22Rv1 (cell line): ENCODE measurements at regions not wholly inside any gene's neighbourhood (a gene's known extent, or its start where the extent isn't known, plus 50 kb on each side); places are given as distances from the start of the nearest gene placed in this dataset.

ENCODE experiments used
- H3K27ac ChIP-seq: fragments of 450-650 bp; 2 replicates; pipeline ENCODE4 v1.5.1; 2017
- ZFX ChIP-seq: fragments of 450-650 bp; IDR thresholded peaks from 2 replicates; pipeline ENCODE4 v1.6.1; 2017; ENCODE audit warnings: antibody characterized with exemption, borderline replicate concordance
- TF ChIP-seq, protein P1 (sequence below): fragments of 450-650 bp; IDR thresholded peaks from 2 replicates; pipeline ENCODE4 v1.5.1; 2017; ENCODE audit warnings: mild to moderate bottlenecking

GRCh38 chr6:44062771-44063560, 64.3 kb downstream of the MRPL14 start:
- TF ChIP-seq, protein P1, sequence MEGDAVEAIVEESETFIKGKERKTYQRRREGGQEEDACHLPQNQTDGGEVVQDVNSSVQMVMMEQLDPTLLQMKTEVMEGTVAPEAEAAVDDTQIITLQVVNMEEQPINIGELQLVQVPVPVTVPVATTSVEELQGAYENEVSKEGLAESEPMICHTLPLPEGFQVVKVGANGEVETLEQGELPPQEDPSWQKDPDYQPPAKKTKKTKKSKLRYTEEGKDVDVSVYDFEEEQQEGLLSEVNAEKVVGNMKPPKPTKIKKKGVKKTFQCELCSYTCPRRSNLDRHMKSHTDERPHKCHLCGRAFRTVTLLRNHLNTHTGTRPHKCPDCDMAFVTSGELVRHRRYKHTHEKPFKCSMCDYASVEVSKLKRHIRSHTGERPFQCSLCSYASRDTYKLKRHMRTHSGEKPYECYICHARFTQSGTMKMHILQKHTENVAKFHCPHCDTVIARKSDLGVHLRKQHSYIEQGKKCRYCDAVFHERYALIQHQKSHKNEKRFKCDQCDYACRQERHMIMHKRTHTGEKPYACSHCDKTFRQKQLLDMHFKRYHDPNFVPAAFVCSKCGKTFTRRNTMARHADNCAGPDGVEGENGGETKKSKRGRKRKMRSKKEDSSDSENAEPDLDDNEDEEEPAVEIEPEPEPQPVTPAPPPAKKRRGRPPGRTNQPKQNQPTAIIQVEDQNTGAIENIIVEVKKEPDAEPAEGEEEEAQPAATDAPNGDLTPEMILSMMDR, result peak; percentile 74
- no peak for TF ChIP-seq ZFX
- H3K27ac ChIP-seq, result no peak overlapping the region

- TF ChIP-seq ZFX, result no peak
- TF ChIP-seq, protein P1, result no peak
Observed at GRCh38 chr6:44062105-44062770, 65.0 kb downstream of the MRPL14 start.

DNA sequence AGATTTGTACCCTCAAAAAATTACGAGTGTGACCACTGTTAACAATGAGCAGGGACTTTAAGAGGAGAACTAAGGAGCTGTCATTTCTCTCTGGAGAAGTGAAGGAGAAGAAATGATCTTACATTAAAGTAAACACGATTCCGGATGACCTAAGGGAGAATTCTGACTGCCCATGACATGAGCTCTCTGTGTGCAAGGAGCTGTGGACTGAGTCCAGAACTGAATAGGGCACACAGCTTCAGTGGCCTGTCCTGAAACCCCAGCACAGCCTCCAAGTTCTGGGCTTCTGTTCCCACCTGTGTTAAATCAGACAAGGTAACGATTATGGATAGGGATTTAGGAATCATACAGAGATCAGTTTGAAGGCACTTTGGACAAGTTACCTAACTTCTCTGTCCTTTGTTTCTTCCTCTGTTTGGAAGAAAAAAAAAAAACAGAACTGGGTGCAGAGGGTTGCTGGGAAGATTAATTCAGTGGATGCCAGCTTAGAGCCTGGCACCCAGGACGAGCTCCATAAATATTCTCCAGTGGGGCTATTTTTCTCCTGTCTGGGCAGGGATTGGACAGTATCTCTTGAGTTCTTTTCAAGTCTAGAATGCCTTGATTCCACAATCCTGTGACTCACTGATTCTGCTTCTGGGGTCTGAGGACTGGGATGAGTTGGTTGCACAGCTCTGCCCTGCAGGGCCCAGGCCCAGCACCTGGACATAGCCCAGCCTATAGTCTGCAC, 65.7 kb downstream of the MRPL14 start:
- no peak overlapping the region for H3K27ac ChIP-seq
- TF ChIP-seq ZFX, result no peak
- TF ChIP-seq, protein P1, result no peak

More at GRCh38 chr6:44062105-44062770, 65.0 kb downstream of the MRPL14 start:
- H3K27ac ChIP-seq, result no peak overlapping the region

DNA sequence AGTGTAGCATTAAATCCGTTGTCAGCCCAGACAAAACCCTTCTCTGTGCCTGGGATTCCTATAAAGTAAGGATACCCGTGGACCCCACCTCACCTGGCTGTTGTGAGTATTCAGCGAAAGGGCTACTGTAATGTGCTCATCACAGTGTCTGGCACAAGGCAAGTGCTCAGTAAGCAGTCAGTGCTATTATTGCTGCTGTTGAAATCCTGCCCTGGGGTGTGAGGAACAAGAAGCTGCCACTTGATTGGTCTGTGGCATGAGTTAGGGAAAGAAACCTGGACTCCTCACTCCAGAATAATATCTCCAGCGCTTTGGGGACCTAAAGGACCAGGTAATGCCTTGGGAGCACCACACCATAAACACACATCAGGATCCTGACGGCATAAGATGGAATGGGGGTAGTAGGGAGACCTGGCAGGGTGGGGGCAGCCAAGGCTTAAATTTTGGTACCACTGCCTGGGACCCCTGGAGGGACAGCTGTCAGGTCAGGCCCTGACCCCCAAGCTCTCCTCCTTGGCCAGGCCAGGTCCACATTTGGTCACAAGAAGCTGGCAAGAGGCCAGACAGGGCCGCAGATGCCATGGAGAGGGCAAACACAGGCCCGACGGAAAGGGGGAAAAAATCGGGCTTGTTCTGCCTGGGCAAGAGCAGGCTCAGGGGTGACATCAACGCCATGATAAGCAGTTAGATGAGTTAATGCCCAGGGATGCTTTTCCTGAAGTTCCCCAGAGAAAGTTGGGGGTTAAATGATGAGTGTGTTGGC, 66.5 kb downstream of the MRPL14 start:
- TF ChIP-seq ZFX, result no peak
- TF ChIP-seq, protein P1, result no peak
- peak overlapping the region; percentile 69; the same call in 1 of the 2 replicates for H3K27ac ChIP-seq

DNA sequence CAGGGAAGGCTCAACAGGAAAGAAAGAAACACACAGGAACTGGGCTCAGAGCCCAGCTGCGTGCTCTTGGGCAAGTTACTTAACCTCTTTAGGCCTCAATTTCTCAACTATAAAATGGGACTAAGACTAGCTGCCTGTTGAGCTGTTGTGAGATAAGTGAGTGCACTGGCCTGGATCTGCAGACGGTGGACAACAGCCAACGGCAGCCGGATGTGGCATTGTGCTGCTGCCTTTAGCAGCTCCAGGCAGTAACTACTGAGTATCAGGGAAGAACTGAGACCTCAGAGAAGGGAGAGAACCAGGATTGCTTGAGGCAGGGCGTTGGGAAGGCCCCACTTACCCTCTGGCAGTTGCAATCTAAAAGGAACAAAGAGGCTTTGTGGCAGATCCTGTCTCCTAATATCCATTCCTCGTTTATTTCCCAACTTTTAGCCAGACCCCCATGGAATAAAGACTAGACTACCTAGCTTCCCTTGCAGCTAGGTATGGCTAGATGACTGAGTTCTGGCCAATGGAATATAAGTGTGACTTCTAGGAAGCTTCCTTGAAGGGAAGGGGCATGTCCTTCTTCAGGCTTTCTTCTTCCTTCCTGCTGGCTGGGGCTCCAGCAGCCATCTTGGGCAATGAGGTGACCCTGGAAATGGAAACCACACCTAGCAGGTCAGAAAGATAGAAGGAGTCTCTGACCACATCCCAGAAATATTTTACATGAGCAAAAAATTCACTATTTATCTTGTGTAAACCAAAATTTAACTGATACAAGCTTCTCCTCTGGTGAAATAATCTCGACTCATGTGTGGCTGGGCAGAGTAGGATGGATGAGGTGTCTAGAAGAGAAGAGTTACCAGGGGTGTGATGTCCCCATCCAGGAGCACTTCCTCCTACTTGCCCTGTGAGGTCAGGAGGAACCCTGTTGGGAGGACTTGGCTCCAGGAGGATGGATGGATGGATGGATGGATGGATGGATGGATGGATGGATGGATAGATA, 67.6 kb downstream of the MRPL14 start:
- H3K27ac ChIP-seq, result peak overlapping the region; percentile 69
- no peak for TF ChIP-seq ZFX
- TF ChIP-seq, protein P1, result no peak
